WTC11 (cell line): ENCODE measurements at regions not wholly inside any gene's neighbourhood (a gene's known extent, or its start where the extent isn't known, plus 50 kb on each side); places are given as distances from the start of the nearest gene placed in this dataset.

Source experiments
- NR3C1 ChIP-seq: sonication (generic); formaldehyde crosslinking; conservative IDR thresholded peaks from 2 replicates; pipeline ENCODE4 v1.8.1; 2023; ENCODE audit warnings: low read depth, mild to moderate bottlenecking, missing genetic modification reagents
- SMAD3 ChIP-seq: sonication (generic); formaldehyde crosslinking; IDR thresholded peaks from 2 replicates; pipeline ENCODE4 v1.8.0; 2022; ENCODE audit warnings: missing genetic modification reagents, mild to moderate bottlenecking, borderline replicate concordance

DNA sequence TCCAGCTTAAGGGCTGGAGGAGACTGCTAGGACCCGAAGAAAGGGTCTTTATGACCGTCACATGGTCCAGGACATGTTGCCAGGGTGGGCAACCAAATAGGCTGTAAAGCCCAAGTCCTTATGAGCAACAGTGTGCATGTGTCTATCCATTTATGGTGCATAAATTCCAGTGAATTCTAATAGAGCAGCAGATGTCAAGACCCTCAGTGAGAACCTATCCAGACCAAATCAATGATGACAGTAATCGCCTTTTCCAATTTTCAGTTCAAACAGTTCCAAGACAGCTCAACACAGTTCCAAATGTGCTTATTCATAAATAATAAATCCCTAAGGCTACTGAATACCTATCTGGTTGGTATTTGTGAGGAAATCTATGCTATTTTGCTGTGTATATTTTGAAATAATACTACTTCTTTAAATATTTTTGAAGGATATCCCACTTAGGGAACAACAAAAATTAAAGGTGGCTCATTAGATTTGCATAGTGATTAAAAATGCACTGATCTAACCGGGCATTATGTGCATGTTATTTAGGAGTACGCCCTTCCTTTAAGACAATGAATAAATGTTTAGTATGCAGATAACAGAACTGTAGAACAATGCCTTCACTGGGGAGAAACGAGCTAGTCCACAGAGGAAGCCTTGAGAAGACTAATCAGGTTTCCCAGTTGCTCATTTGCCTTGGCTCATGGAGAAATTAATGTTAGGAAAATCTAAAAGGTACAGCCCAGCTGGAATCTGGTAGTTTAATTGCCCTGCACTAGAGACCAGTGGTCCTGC lies 519.5 kb upstream of the CHAC2 start:
- TF ChIP-seq SMAD3: no peak
- no peak for TF ChIP-seq NR3C1 (CRISPR knock-in tag)
